ENCODE measurements at regions not wholly inside any gene's neighbourhood (a gene's known extent, or its start where the extent isn't known, plus 50 kb on each side); places are given as distances from the start of the nearest gene placed in this dataset.

- TF ChIP-seq CTCF (conservative IDR thresholded peaks at IDR 0.05; ENCODE audit: low read length): no peak
- no peak for TF ChIP-seq EZH2phosphoT487 (IDR thresholded peaks at IDR 0.05; ENCODE audit: borderline replicate concordance)
Observed at GRCh38 chr12:132386926-132387497, 57.6 kb upstream of the GALNT9 start.
